NCI-H748 (cell line): ENCODE measurements at regions not wholly inside any gene's neighbourhood (a gene's known extent, or its start where the extent isn't known, plus 50 kb on each side); places are given as distances from the start of the nearest gene placed in this dataset.
A peak's percentile ranks its signal among the peaks of the same experiment; 100 is the strongest.
"Not testable (repeated sequence)": the region's sequence is repeated elsewhere in the genome, so short reads cannot be mapped to it uniquely, and the experiment has no call there.

Experiments
- DNase-seq: peaks from one replicate; lab custom pipeline; 2025; ENCODE audit not compliant: unreplicated experiment; lab: John Stamatoyannopoulos, UW

- no peak for DNase-seq
Measured at GRCh38 chr1:213324859-213325258, 273.8 kb downstream of the RPS6KC1 start.

GRCh38 chr1:213325482-213325881, 274.4 kb downstream of the RPS6KC1 start:
- DNase-seq: no peak

- no peak for DNase-seq
Measured at GRCh38 chr1:213326281-213327016, 275.4 kb downstream of the RPS6KC1 start.

- DNase-seq: no peak
Measured at GRCh38 chr1:213327017-213327667, 276.1 kb downstream of the RPS6KC1 start.

- DNase-seq: no peak
Measured at GRCh38 chr1:213329406-213330008, 278.5 kb downstream of the RPS6KC1 start.

- DNase-seq: no peak
Measured at GRCh38 chr1:213330281-213330680, 279.2 kb downstream of the RPS6KC1 start.

- DNase-seq: no peak
Measured at GRCh38 chr1:213331631-213332175, 280.7 kb downstream of the RPS6KC1 start.

GRCh38 chr1:213332491-213332890, 281.4 kb downstream of the RPS6KC1 start:
- no peak for DNase-seq

GRCh38 chr1:213333121-213333520, 282.1 kb downstream of the RPS6KC1 start:
- no peak for DNase-seq

GRCh38 chr1:213335084-213335483, 284.0 kb downstream of the RPS6KC1 start:
- DNase-seq: peak; percentile 82

GRCh38 chr1:213337025-213337678, 286.1 kb downstream of the RPS6KC1 start:
- DNase-seq: no peak

GRCh38 chr1:213340593-213340992, 289.6 kb downstream of the RPS6KC1 start:
- DNase-seq: no peak

- DNase-seq: no peak
Measured at GRCh38 chr1:213345621-213346020, 294.6 kb downstream of the RPS6KC1 start.

GRCh38 chr1:213357403-213357802, 306.4 kb downstream of the RPS6KC1 start:
- DNase-seq: no peak

GRCh38 chr1:213358368-213358767, 307.3 kb downstream of the RPS6KC1 start:
- not testable (repeated sequence) for DNase-seq

- DNase-seq: no peak
Measured at GRCh38 chr1:213362598-213362997, 311.6 kb downstream of the RPS6KC1 start.

- no peak for DNase-seq
Measured at GRCh38 chr1:213366141-213366831, 315.2 kb downstream of the RPS6KC1 start.

GRCh38 chr1:213369465-213369864, 318.4 kb downstream of the RPS6KC1 start:
- peak; percentile 14 for DNase-seq

GRCh38 chr1:213370523-213370922, 319.5 kb downstream of the RPS6KC1 start:
- DNase-seq: no peak

GRCh38 chr1:213371525-213371846, 320.4 kb downstream of the RPS6KC1 start:
- DNase-seq: no peak
